HT1080 (cell line): ENCODE measurements at regions not wholly inside any gene's neighbourhood (a gene's known extent, or its start where the extent isn't known, plus 50 kb on each side); places are given as distances from the start of the nearest gene placed in this dataset.

Source experiments
- DNase-seq: peaks from one replicate; pipeline ENCODE4 v3.0.0-alpha.2; 2015; ENCODE audit warnings: low read depth

- no peak for DNase-seq
Observed at GRCh38 chr2:5510082-5510481, 182.1 kb upstream of the SOX11 start.

DNA sequence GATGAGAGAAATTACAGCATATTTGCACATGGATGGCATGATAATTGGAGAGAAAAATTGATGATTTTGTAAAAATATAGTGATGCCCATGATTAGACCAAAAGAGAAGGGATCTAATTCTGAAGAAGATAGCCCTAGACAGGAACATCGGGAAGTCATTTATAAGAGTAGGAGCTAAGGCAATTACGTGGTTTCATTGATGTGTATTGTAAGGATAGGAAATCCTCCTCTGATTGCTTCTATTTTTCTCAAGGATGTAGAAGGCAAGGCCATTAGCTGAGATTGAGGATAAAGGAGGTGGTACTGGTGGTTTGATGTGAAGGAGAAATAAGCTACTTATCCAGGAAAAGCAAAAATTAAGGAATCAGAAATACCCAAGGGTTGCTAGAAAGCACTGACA lies 176.5 kb upstream of the SOX11 start:
- DNase-seq = no peak

GRCh38 chr2:5519286-5519685 lies 172.9 kb upstream of the SOX11 start:
- no peak for DNase-seq

DNA sequence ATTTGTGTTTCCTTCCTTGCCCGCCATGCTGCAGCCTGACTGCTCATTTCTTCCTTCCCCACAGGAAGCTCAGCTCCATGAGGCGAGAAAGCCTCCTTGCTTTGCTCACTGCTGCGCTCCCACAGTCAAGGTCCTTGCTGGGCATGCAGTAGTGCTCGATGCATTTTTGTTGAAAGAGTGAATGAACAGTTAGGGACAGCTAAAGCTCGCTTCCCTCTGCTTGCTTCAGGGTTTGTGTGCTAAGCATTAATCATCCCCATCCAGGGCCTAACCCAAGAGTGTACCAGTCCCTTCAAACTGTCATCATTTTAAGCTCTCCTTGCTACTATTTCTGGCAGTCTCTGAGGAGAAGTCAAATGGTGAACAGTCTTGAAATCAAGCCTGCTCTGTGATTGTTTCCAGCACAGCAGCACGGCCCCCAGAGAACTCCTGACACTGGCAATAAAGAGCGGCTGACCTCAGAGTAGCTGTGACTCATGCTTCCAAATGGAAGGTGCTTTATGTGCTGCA lies 171.7 kb upstream of the SOX11 start:
- peak; percentile 64 for DNase-seq

GRCh38 chr2:5521461-5521860 lies 170.7 kb upstream of the SOX11 start:
- no peak for DNase-seq

DNA sequence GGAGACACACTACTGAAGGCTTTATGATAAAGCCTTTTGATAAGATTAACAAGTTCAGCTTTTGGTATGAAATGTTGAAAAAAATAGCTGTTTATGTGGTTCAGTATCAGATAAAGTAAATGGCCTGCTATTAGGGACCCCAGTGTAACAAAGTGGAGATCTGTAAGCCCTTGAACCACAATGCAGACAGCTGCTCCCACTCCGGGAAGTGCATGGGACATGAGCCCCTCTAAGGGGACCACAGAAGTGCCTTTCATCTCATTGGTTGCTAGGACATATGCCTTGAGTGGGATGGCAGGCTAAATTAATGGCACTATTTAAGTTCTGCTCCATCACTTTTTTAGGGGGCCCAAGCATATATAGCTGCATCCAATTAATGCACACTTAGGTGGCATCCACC lies 167.6 kb upstream of the SOX11 start:
- DNase-seq = no peak

DNA sequence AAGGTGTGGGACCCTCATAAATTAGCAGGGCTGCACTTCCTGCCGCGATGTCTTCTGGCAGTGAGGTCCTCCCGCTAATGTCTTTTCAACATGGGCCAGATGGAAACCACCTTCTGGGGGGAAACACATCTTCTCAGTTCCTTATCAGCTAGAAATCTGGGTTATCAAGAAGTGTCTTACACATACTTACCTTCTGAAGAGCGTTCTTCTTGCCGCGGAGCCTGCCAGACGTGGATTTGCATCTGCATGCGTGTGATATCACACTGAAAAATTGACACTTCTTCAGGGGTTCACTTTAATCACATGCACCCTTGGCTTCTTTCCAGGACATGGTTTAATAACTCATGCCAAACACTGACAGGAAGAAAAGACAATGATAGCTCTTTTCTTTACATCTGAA lies 163.5 kb upstream of the SOX11 start:
- no peak for DNase-seq

GRCh38 chr2:5530011-5530696 lies 162.0 kb upstream of the SOX11 start:
- no peak for DNase-seq

GRCh38 chr2:5535301-5535700 lies 156.9 kb upstream of the SOX11 start:
- no peak for DNase-seq

DNA sequence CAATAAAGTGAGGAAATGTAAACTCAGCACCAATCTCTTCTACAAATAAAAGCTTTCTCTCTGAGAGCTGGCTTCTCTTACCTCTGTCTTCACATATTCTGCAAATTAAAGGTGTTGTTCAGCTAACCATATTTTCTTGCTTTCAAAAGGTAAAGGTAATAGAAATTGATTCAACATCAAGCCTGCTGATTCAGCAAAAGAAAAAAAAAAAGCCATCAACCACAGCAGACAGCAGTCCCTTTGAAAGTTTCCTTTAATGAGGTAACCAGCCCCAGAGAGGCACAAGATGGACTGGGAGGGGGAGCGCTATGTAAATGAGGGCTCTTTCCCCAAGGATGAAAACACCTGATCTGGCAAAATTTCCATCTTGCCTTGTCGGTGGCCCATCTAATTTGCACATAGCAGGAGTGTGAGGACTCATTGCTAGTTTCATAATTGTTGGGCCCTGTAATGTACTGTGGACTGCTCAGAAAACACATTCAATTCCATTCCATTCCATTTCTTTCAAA lies 154.9 kb upstream of the SOX11 start:
- DNase-seq = no peak

GRCh38 chr2:5538313-5538712 lies 153.9 kb upstream of the SOX11 start:
- DNase-seq = no peak

GRCh38 chr2:5538772-5539171 lies 153.4 kb upstream of the SOX11 start:
- DNase-seq = no peak

GRCh38 chr2:5539282-5540165 lies 152.7 kb upstream of the SOX11 start:
- DNase-seq = no peak

GRCh38 chr2:5540856-5541255 lies 151.3 kb upstream of the SOX11 start:
- DNase-seq = no peak

- DNase-seq = no peak
Observed at GRCh38 chr2:5544205-5544786, 147.9 kb upstream of the SOX11 start.

- peak; percentile 83 for DNase-seq
Observed at GRCh38 chr2:5546181-5546580, 146.0 kb upstream of the SOX11 start.

- DNase-seq = peak; percentile 63
Observed at GRCh38 chr2:5548991-5549715, 143.0 kb upstream of the SOX11 start.

DNA sequence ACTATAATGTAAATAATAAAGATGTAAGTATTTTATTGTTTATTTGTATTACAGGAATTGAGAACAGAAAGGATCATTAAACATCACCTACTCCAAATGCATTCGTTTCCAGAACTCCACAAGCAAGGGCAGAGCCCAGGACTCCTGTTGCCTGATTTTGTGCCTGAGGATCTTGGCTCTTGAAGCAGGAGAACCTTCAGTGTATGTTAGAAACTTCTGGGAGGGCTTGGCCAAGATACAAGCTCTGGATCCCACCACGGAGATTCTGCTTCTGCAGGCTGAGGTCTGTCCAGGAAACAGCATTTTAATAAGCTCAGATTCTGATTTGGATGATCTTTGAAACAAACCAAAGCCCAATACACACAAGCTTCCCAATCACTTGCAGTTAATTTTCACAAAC lies 142.4 kb upstream of the SOX11 start:
- no peak for DNase-seq

GRCh38 chr2:5555636-5556035 lies 136.5 kb upstream of the SOX11 start:
- DNase-seq = no peak

GRCh38 chr2:5561006-5561405 lies 131.2 kb upstream of the SOX11 start:
- DNase-seq = peak; percentile 86

DNA sequence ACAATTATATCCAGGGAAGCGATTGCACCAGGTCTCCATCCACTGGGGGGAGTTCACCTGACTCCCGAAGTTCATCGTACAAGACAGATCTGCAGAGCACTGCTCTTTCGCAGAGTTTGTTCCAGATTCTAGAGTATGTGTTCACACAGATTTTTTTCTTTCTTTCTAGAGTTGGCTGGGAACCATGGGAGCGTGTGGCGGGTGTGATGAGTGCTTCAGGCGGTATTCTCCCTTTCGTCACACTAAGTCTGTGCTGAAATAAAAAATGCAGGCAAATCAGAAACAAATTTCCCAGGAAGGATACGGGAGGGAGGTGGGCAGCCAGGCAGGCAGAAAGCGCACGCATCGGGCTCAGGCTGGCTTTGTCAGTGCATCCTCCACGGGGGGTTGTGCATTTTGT lies 129.8 kb upstream of the SOX11 start:
- no peak for DNase-seq
